HPDE6-E6E7 (cell line): ENCODE measurements at regions not wholly inside any gene's neighbourhood (a gene's known extent, or its start where the extent isn't known, plus 50 kb on each side); places are given as distances from the start of the nearest gene placed in this dataset.
"Not testable (repeated sequence)": the region's sequence is repeated elsewhere in the genome, so short reads cannot be mapped to it uniquely, and the experiment has no call there.

Experiments
- DNase-seq: peaks from one replicate; pipeline ENCODE4 v3.0.0; 2011; ENCODE audit warnings: missing footprints; ENCODE audit errors: extremely low spot score

DNA sequence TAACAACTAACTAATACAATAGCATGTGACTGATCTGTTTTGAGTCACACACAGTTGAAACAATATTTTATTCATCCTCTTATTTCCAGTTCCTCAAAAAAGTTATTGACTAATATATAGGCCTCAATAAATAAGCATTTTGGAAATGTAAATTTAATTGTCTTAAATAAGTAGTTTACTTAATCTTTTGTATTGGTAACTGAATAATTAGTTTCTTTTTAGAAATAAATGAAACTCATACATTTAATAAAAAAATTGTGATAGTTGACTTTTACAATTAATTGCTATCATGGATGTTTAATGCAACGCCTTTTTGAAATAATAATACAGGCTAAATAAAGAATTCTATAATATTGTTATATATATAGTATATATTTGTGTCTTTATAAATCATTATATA lies 500.8 kb upstream of the PCDH20 start:
- no peak for DNase-seq

DNA sequence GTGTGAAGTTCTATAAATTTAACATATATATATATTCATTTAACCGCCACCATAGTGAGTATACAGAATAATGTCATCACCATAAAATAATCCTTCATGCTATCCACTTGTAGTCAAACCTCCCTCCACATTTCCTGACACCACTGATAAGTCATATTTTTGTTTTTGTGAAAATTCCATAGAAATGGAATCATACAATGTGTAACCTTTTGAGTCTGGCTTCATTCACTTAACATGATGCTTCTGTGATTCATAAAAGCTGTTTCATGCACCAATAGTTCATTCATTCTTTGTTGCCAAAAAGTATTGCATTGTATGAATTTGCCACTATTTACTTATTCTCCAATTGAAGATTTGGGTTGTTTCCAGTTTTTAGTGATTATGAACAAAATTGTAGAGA lies 497.5 kb upstream of the PCDH20 start:
- no peak for DNase-seq

GRCh38 chr13:61908906-61909615 lies 493.4 kb upstream of the PCDH20 start:
- DNase-seq = no peak

DNA sequence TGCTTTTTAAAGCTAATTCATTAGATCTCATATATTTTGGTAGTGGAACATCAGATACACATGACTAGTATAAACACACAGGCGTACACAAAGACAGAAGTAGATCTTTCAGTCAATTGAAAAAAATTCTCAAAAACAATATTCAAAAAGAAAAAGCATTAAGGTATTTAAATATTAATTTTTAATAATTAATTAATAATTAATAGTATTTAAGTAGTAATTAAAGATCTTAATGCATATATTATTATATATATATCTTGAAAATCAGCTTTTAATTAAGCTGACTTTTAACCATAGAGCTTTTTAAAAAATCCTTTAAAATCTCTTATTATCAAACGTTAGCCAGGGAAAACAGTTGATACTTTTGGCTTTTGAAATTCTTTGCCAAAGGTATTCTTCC lies 489.4 kb upstream of the PCDH20 start:
- DNase-seq = no peak

- DNase-seq = no peak
Measured at GRCh38 chr13:61901946-61902541, 486.4 kb upstream of the PCDH20 start.

GRCh38 chr13:61900033-61900432 lies 484.4 kb upstream of the PCDH20 start:
- no peak for DNase-seq

GRCh38 chr13:61898207-61898606 lies 482.6 kb upstream of the PCDH20 start:
- no peak for DNase-seq

DNA sequence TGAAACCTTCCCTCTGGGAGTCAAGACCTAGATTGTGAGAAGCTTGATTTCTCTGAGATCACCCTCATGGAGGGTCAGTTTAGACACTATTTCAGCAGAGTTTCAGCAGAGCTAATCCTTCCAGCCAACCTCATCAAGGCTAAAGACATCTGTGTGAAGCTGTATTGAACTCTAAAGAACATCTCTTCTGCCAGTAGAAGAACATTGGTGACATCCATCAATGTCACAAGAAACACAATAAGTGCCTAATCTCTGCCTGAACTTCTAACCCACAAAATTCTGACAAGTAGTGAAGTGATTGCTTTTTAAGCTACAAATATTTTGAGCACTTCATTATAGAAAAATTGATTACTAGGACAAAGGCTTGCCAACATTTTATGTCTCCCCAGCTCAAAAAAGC lies 475.8 kb upstream of the PCDH20 start:
- no peak for DNase-seq

DNA sequence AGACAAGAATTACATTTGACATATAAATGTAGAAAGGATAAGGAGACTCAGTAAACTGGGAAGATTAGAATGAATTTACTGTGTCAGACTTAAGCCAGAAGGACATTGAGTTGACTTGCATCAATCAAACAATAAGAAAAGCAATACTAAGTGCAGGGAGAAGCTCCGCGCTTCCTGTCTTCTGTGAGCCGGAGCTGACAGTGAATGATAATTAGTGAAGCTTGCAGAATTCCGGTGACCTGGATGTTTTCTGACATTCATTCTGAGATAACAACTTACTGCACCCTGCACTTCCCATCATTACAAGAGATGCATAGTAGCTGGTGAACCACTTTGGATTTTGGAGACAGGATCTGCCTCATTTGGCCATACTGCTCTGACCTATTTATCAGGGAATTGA lies 469.2 kb upstream of the PCDH20 start:
- no peak for DNase-seq

GRCh38 chr13:61880578-61881283 lies 465.1 kb upstream of the PCDH20 start:
- no peak for DNase-seq

DNA sequence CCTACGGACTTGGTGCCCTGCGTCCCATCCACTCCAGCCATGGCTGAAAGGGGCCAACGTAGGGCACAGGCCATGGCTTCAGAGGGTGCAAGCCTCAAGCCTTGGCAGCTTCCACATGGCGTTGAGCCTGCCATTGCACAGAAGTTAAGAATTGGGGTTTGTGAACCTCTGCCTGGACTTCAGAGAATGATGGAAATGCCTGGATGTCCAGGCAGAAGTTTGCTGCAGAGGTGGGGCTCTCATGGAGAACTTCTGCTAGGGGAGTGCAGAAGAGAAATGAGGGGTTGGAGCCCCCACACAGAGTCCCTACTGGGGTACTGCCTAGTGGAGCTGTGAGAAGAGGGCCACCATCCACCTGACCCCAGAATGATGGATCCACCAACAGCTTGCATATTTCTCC lies 462.9 kb upstream of the PCDH20 start:
- not testable (repeated sequence) for DNase-seq

- no peak for DNase-seq
Measured at GRCh38 chr13:61874970-61875579, 459.4 kb upstream of the PCDH20 start.

DNA sequence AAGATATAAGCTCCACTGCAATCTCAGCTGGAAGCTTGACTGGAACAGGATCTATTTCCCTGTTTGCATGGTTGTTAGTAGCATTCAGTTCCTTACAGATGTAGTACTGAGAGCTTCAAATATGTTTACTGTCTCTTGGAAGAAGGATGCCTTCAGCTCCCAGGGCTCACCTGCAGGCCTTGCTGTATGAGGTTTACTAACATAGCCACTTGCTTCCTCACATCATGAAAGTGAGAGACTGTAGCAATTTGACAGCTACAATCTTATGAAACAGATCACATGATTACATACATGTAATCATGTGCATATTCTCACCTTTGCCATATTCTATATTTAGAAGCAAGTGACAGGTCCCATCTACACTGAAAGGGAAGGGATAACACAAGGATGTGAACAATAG lies 458.1 kb upstream of the PCDH20 start:
- DNase-seq = no peak

- DNase-seq = no peak
Measured at GRCh38 chr13:61857198-61857597, 441.5 kb upstream of the PCDH20 start.

GRCh38 chr13:61852116-61852619 lies 436.5 kb upstream of the PCDH20 start:
- no peak for DNase-seq

DNA sequence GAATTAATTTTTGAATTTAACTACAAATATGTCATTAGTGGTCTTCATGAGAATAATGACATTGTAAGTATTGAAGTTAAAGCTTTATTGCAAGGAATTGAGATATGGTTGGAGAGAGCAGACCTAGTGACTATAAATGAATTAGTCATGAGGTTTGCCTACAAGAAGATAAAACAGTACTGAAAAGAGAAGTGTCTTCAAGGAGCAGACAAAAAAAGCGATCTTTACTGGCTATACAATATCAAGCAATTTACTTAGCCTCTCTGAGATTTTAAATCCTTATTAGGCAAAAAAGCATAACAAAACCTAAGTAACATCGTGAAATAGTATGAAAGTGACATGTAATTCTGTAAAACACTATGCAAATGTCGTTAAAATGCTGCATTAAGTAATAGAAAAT lies 435.1 kb upstream of the PCDH20 start:
- no peak for DNase-seq

GRCh38 chr13:61838568-61838967 lies 422.9 kb upstream of the PCDH20 start:
- no peak for DNase-seq

- DNase-seq = no peak
Measured at GRCh38 chr13:61833228-61833627, 417.6 kb upstream of the PCDH20 start.

DNA sequence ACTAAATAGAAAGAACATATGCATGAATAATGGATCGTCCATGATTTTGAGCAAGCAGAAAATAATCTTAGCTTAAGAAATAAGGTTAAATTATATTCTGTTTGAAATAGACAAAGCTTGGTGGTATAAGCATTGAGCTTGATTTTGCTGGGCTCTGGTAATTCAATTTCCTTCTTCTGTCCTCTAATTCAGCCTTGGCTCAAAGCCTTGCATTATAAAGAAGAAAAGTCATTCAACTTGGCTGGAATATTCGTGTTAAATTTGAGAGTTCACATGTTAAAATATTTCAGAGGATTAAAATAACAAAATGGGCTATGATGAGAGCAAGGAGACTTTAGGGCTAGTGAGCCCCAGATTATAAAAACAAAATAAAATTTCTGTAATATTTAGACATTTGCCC lies 415.4 kb upstream of the PCDH20 start:
- DNase-seq = no peak

DNA sequence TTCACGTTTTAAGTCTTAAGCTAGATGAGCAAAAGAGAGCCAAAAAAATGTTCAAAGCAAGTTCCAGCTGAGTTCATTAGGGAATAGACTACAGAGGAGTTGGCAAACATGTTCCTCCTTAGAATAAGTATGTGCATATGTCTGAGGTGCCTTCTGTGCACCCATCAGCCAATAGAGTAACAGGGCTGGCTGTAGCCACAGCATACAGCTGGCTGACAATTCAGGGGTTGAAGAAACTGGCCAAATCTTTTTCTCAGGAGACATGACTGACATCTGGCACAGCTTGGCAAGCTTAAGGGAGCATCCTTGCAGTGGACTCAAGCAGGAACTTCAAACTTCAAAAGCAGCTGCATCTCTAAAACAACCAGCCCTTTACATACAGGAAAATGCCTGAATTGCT lies 414.8 kb upstream of the PCDH20 start:
- DNase-seq = no peak

DNA sequence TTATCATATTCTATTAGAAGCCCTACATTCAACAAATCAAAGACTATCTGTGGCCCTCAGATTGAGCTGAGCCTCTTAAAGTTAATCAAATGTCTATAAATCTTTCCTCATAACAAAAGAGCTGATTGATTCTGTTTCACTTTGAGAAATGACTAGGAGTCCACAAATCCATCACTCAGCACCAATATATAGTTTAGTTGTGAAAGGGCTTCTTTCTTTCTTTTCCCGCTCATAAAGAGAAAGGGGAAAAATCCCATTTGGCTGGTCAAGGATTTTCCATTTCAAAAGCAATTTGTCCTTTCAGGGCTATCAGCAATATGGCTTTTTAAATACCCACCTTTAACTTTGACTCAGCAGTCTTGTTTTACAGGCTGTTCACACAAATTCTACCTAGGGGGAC lies 408.5 kb upstream of the PCDH20 start:
- DNase-seq = no peak

- no peak for DNase-seq
Measured at GRCh38 chr13:61812286-61812685, 396.6 kb upstream of the PCDH20 start.

DNA sequence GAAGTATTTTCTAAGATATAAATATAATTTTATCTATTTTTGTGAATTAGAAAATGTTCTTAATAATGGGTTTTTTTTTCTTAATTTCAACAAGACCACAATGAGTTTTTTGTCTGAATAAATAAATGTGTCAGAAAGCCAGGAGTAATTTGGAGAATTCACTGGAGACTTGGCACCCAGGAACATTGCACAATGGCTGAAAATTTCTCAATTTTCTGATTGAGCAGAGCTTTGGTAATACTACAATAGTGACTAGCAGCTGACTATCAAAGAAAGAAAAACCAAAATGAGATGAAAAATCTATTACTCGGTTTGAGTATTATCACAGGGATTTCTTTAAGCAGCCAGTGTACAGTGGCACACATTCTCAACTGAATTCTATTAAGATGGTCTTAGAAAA lies 394.4 kb upstream of the PCDH20 start:
- DNase-seq = no peak
